ENCODE measurements at regions not wholly inside any gene's neighbourhood (a gene's known extent, or its start where the extent isn't known, plus 50 kb on each side); places are given as distances from the start of the nearest gene placed in this dataset.

DNA sequence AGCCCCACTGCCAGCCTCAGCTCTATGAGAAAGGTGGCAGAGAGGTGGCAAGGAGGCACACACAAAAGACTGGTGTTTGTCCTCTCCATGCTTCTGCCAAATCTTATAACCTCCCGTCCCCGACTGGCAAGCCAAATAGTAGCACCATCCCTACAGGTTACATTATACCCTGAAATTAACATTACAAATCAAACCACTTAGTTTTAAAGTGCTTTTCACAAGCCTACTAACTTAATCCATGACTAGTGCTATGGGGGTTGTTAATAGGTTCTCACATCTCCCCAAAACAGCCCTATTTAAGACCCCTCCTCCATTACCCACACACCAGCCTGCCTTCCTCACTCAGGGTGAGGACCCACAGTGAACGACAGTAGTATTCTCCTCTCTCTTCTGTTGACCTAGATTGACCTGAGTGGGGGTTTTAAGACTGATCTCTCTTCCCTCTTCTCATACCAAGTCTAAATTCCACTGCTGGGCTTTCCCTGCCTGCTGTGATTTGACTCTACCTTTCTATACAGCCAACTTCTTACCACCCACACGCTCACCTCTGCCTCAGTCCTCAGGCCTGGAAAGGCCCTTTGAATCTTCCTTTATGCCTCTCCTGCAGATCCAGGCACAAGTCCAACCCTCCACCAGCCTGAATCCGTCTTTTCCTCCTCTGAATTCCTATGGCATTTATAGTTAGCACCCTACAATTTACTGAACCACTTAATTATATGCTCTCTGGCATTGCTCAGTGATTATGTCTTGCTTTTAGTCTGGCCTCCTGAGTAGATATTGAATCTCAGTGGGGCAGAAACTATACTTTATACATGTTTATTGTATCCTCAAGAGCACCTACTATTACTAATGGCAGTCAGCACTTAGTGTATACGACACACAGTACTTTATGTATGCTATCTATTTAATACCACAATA is 116.1 kb downstream of the TMEM174 start:
- ATAC-seq, result no peak
- TF ChIP-seq, protein P1, sequence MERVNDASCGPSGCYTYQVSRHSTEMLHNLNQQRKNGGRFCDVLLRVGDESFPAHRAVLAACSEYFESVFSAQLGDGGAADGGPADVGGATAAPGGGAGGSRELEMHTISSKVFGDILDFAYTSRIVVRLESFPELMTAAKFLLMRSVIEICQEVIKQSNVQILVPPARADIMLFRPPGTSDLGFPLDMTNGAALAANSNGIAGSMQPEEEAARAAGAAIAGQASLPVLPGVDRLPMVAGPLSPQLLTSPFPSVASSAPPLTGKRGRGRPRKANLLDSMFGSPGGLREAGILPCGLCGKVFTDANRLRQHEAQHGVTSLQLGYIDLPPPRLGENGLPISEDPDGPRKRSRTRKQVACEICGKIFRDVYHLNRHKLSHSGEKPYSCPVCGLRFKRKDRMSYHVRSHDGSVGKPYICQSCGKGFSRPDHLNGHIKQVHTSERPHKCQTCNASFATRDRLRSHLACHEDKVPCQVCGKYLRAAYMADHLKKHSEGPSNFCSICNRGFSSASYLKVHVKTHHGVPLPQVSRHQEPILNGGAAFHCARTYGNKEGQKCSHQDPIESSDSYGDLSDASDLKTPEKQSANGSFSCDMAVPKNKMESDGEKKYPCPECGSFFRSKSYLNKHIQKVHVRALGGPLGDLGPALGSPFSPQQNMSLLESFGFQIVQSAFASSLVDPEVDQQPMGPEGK (CRISPR knock-in tag; IDR thresholded peaks at IDR 0.05; ENCODE audit: borderline replicate concordance), result no peak
- TF ChIP-seq ZFP3 (CRISPR knock-in tag; IDR thresholded peaks at IDR 0.05) (no peak), ARNTL (CRISPR knock-in tag; IDR thresholded peaks at IDR 0.05; ENCODE audit: borderline replicate concordance, low read depth) (no peak), ZC3H10 (CRISPR knock-in tag; IDR thresholded peaks at IDR 0.05) (no peak), BACH2 (CRISPR knock-in tag; IDR thresholded peaks at IDR 0.05; ENCODE audit: borderline replicate concordance) (no peak), ZNF8 (CRISPR knock-in tag; IDR thresholded peaks at IDR 0.05) (no peak), SNAI2 (CRISPR knock-in tag; IDR thresholded peaks at IDR 0.05) (no peak), TOX (CRISPR knock-in tag; IDR thresholded peaks at IDR 0.05; ENCODE audit: borderline replicate concordance) (no peak), OSR1 (CRISPR knock-in tag; IDR thresholded peaks at IDR 0.05) (no peak), RARB (CRISPR knock-in tag; IDR thresholded peaks at IDR 0.05) (no peak), ISL1 (CRISPR knock-in tag; IDR thresholded peaks at IDR 0.05) (no peak), TCF4 (CRISPR knock-in tag; IDR thresholded peaks at IDR 0.05; ENCODE audit: borderline replicate concordance) (no peak), PPARA (CRISPR knock-in tag; IDR thresholded peaks at IDR 0.05; ENCODE audit: borderline replicate concordance) (no peak)
- TF ChIP-seq, protein P2, sequence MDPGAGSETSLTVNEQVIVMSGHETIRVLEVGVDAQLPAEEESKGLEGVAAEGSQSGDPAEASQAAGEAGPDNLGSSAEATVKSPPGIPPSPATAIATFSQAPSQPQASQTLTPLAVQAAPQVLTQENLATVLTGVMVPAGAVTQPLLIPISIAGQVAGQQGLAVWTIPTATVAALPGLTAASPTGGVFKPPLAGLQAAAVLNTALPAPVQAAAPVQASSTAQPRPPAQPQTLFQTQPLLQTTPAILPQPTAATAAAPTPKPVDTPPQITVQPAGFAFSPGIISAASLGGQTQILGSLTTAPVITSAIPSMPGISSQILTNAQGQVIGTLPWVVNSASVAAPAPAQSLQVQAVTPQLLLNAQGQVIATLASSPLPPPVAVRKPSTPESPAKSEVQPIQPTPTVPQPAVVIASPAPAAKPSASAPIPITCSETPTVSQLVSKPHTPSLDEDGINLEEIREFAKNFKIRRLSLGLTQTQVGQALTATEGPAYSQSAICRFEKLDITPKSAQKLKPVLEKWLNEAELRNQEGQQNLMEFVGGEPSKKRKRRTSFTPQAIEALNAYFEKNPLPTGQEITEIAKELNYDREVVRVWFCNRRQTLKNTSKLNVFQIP (CRISPR knock-in tag; IDR thresholded peaks at IDR 0.05; ENCODE audit: borderline replicate concordance, low read depth), result no peak
- TF ChIP-seq, protein P3, sequence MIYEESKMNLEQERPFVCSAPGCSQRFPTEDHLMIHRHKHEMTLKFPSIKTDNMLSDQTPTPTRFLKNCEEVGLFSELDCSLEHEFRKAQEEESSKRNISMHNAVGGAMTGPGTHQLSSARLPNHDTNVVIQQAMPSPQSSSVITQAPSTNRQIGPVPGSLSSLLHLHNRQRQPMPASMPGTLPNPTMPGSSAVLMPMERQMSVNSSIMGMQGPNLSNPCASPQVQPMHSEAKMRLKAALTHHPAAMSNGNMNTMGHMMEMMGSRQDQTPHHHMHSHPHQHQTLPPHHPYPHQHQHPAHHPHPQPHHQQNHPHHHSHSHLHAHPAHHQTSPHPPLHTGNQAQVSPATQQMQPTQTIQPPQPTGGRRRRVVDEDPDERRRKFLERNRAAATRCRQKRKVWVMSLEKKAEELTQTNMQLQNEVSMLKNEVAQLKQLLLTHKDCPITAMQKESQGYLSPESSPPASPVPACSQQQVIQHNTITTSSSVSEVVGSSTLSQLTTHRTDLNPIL (CRISPR knock-in tag; IDR thresholded peaks at IDR 0.05; ENCODE audit: low read depth), result no peak
- TF ChIP-seq, protein P4, sequence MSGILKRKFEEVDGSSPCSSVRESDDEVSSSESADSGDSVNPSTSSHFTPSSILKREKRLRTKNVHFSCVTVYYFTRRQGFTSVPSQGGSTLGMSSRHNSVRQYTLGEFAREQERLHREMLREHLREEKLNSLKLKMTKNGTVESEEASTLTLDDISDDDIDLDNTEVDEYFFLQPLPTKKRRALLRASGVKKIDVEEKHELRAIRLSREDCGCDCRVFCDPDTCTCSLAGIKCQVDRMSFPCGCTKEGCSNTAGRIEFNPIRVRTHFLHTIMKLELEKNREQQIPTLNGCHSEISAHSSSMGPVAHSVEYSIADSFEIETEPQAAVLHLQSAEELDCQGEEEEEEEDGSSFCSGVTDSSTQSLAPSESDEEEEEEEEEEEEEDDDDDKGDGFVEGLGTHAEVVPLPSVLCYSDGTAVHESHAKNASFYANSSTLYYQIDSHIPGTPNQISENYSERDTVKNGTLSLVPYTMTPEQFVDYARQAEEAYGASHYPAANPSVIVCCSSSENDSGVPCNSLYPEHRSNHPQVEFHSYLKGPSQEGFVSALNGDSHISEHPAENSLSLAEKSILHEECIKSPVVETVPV (CRISPR knock-in tag; IDR thresholded peaks at IDR 0.05), result no peak

DNA sequence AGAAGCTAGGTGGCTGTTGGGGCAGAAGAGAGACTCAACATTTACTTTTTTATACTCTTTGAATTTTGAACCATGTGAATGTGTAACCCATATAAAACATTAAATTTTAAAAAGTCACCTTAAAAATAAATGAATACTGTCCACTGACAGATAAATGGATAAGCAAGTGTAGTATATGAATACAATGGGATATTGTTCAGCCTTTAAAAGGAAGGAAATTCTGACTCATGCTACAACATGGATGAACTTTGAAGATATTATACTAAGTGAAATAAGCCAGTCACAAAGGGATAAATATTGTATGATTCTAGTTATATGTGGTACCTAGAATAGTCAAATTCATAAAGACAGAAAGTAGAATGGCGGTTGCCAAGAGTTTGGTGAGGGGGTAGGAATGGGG is 113.9 kb downstream of the TMEM174 start:
- no peak for ATAC-seq
- TF ChIP-seq, protein P4 (CRISPR knock-in tag; IDR thresholded peaks at IDR 0.05), result no peak
- TF ChIP-seq BACH2 (CRISPR knock-in tag; IDR thresholded peaks at IDR 0.05; ENCODE audit: borderline replicate concordance) (no peak), ESRRG (CRISPR knock-in tag; IDR thresholded peaks at IDR 0.05) (no peak), ARNTL (CRISPR knock-in tag; IDR thresholded peaks at IDR 0.05; ENCODE audit: borderline replicate concordance, low read depth) (no peak), ZNF70 (CRISPR knock-in tag; IDR thresholded peaks at IDR 0.05) (no peak), ZC3H10 (CRISPR knock-in tag; IDR thresholded peaks at IDR 0.05) (no peak), ISL1 (CRISPR knock-in tag; IDR thresholded peaks at IDR 0.05) (no peak), CSDC2 (CRISPR knock-in tag; IDR thresholded peaks at IDR 0.05) (no peak), SNAI2 (CRISPR knock-in tag; IDR thresholded peaks at IDR 0.05) (no peak), PPARA (CRISPR knock-in tag; IDR thresholded peaks at IDR 0.05; ENCODE audit: borderline replicate concordance) (no peak), ZNF565 (CRISPR knock-in tag; conservative IDR thresholded peaks at IDR 0.05; ENCODE audit: low read depth) (no peak), TOX (CRISPR knock-in tag; IDR thresholded peaks at IDR 0.05; ENCODE audit: borderline replicate concordance) (no peak), ZFP30 (CRISPR knock-in tag; IDR thresholded peaks at IDR 0.05) (no peak)
- TF ChIP-seq, protein P1 (CRISPR knock-in tag; IDR thresholded peaks at IDR 0.05; ENCODE audit: borderline replicate concordance), result no peak
- TF ChIP-seq, protein P5, sequence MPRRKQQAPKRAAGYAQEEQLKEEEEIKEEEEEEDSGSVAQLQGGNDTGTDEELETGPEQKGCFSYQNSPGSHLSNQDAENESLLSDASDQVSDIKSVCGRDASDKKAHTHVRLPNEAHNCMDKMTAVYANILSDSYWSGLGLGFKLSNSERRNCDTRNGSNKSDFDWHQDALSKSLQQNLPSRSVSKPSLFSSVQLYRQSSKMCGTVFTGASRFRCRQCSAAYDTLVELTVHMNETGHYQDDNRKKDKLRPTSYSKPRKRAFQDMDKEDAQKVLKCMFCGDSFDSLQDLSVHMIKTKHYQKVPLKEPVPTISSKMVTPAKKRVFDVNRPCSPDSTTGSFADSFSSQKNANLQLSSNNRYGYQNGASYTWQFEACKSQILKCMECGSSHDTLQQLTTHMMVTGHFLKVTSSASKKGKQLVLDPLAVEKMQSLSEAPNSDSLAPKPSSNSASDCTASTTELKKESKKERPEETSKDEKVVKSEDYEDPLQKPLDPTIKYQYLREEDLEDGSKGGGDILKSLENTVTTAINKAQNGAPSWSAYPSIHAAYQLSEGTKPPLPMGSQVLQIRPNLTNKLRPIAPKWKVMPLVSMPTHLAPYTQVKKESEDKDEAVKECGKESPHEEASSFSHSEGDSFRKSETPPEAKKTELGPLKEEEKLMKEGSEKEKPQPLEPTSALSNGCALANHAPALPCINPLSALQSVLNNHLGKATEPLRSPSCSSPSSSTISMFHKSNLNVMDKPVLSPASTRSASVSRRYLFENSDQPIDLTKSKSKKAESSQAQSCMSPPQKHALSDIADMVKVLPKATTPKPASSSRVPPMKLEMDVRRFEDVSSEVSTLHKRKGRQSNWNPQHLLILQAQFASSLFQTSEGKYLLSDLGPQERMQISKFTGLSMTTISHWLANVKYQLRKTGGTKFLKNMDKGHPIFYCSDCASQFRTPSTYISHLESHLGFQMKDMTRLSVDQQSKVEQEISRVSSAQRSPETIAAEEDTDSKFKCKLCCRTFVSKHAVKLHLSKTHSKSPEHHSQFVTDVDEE (CRISPR knock-in tag; IDR thresholded peaks at IDR 0.05), result no peak
- TF ChIP-seq, protein P2 (CRISPR knock-in tag; IDR thresholded peaks at IDR 0.05; ENCODE audit: borderline replicate concordance, low read depth), result no peak
